ENCODE measurements at regions not wholly inside any gene's neighbourhood (a gene's known extent, or its start where the extent isn't known, plus 50 kb on each side); places are given as distances from the start of the nearest gene placed in this dataset.
"Not testable (repeated sequence)": the region's sequence is repeated elsewhere in the genome, so short reads cannot be mapped to it uniquely, and the experiment has no call there.

DNA sequence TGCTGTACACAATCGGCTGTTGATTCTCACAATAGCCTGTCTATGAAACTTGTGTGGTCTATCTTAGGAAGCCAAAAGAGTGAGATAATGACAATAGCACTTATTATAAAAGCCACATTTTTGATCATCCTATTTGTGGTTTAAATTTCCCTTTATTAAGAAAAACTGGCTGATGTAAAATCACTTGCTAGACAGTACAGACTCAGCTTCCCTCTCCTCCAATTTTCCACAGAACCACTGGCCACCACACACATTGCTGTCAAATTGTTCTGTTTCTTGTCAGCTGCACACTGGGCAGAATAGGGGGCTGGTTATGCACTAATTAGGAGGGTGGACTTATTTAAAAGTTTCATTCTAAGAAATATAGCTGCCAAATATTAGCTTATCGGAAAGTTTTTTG, 425.9 kb downstream of the EPHA3 start:
- H3K27me3 Mint-ChIP-seq = no peaks in the 10 kb centered on the region
- CTCF ChIA-PET = interaction anchor here (0.5 kb wide), 1 partner anchor 1311 kb away, joined by 4 read pairs; no protein-coding TSS in a partner anchor
- H3K27ac Mint-ChIP-seq = no peak overlapping the region
- no peak for DNase-seq
- H3K36me3 Mint-ChIP-seq = no peaks in the 10 kb centered on the region
- H3K4me3 Mint-ChIP-seq = no peak overlapping the region
- peaks cover 11% of the 10 kb centered on the region for H3K9me3 Mint-ChIP-seq
- no peaks in the 10 kb centered on the region for H3K4me1 Mint-ChIP-seq

DNA sequence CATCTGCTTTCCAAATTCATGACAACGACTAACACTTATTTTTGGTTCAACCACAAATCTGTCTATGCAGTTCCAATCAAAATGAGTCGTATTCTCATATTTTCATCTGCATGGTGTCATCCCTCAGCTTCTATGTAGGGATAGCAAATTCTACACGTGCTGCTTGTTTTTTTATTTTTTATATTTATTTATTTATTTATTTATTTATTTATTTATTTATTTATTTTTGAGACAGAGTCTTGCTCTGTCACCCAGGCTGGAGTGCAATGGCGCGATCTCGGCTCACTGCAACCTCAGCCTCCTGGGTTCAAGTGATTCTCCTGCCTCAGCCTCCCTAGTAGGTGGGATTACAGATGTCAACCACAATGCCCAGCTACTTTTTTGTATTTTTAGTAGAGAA, 447.2 kb downstream of the EPHA3 start:
- H3K27ac Mint-ChIP-seq, H3K4me1 Mint-ChIP-seq, H3K27me3 Mint-ChIP-seq, H3K36me3 Mint-ChIP-seq, H3K4me3 Mint-ChIP-seq, DNase-seq, CTCF ChIA-PET: not testable (repeated sequence)
- H3K9me3 Mint-ChIP-seq = peaks cover 18% of the 10 kb centered on the region

DNA sequence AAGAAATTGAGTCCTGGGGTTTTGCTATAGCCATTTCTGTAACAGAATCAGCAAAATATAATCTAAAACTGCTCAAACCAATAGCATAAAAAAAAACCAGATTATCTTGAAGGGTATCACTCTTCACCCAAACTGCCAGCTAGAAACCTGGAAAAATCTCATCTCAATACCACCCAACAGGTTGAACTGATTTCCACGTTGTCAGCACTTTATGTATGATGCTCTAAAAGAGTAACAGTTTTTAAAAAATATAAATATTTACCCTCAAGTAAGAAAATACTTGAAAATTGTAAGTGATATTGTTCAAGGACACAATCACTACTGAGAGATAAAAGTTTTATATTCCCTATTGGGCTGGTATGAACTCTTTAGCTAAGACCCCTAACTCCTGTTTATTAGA, 451.3 kb downstream of the EPHA3 start:
- CTCF ChIA-PET = no interaction called here
- no peak overlapping the region for H3K27ac Mint-ChIP-seq
- H3K4me1 Mint-ChIP-seq = no peaks in the 10 kb centered on the region
- peaks cover 16% of the 10 kb centered on the region for H3K9me3 Mint-ChIP-seq
- no peak for DNase-seq
- H3K4me3 Mint-ChIP-seq = no peak overlapping the region
- no peaks in the 10 kb centered on the region for H3K36me3 Mint-ChIP-seq
- H3K27me3 Mint-ChIP-seq = no peaks in the 10 kb centered on the region

DNA sequence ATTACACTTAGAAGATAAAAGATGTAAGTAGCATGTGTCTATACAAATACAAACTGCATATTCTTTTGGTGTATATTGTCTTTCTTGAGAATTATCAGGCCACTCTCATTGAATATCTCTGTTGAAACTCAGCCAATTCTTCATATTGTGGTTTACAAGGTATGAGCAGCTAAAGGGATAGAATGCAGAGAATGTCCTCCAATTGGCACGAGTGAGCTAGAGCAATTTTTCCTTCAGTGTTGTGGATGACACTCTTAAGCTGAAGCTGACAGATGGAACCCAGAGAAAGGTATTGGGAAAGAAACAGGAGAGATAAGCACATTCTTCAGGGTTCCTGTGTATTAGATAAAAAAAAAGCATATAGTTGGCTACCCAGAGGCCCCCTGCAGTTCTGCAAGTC, 453.1 kb downstream of the EPHA3 start:
- Mint-ChIP-seq H3K27me3 (no peaks in the 10 kb centered on the region), H3K4me3 (no peak overlapping the region)

DNA sequence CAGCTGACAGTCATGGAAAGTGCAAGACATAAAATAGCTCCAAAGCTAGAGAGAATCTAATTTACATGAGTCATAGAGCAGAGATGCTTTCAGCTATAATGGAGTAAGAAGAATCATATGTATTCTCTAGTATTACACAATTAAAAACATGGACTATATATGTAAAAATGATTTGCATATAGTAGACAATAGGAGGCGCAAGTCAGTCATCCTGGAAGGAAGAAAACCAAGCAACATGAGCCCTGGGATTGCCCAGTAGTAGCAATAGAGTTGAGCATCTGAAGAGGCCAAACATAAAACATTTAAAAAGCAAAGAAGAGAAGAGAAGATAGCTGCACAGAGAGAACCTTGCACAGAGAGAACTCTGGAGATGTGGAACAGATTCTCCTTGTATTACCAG, 455.0 kb downstream of the EPHA3 start:
- CTCF ChIA-PET = no interaction called here
- H3K27ac Mint-ChIP-seq = no peak overlapping the region
- H3K36me3 Mint-ChIP-seq = no peaks in the 10 kb centered on the region
- H3K4me1 Mint-ChIP-seq = no peaks in the 10 kb centered on the region
- no peak for DNase-seq
- peaks cover 16% of the 10 kb centered on the region for H3K9me3 Mint-ChIP-seq
- H3K4me3 Mint-ChIP-seq = no peak overlapping the region
- H3K27me3 Mint-ChIP-seq = no peaks in the 10 kb centered on the region

More for the DNA sequence above, 453.1 kb downstream of the EPHA3 start:
- H3K4me1 Mint-ChIP-seq = no peaks in the 10 kb centered on the region
- H3K9me3 Mint-ChIP-seq = peaks cover 19% of the 10 kb centered on the region
- no peak overlapping the region for H3K27ac Mint-ChIP-seq
- CTCF ChIA-PET = no interaction called here
- H3K36me3 Mint-ChIP-seq = no peaks in the 10 kb centered on the region
- no peak for DNase-seq

DNA sequence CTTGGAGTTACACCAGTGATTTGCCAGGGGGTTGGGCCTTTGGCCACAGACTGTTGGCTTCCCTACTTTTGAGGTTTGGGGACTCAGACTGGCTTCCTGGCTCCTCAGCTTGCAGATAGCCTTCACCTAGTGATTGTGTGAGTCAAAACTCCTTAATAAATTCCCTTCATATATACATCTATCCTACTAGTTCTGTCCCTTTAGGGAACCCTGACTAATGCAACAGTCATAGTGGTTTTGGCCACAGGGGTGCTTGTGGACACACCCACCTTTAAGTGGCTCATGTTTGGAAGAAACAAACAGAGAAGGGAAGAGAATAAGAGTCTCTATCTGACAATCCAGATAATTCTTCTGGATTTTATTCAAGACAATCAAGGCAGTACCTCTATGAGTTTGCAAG, 457.7 kb downstream of the EPHA3 start:
- no peak for DNase-seq
- no peaks in the 10 kb centered on the region for H3K36me3 Mint-ChIP-seq
- H3K4me3 Mint-ChIP-seq = no peak overlapping the region
- no peaks in the 10 kb centered on the region for H3K4me1 Mint-ChIP-seq
- H3K27me3 Mint-ChIP-seq = no peaks in the 10 kb centered on the region
- H3K9me3 Mint-ChIP-seq = peaks cover 12% of the 10 kb centered on the region
- no peak overlapping the region for H3K27ac Mint-ChIP-seq
- CTCF ChIA-PET = no interaction called here

DNA sequence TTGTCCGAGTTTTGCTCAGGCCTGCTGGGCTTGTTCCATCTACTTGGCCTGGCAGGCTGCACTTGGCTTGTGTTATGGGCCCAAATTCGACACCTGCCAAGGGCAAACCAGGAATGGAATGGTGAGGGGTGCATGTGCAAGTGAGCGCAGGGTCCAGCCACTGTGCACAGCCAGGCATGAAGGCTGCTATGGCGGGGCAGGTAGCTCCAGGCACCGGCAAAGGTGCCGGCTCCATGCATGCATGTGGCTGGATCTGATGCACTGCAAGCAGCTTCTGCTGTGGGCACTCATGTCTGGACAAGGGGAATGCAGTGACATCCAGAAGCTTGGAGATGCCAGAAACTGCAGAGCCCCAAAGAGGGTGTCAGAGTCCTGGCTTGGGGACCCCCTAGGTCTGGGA, 463.0 kb downstream of the EPHA3 start:
- DNase-seq = no peak
- Mint-ChIP-seq H3K4me1 (no peaks in the 10 kb centered on the region), H3K4me3 (no peak overlapping the region), H3K27ac (no peak overlapping the region), H3K36me3 (no peaks in the 10 kb centered on the region), H3K27me3 (no peaks in the 10 kb centered on the region), H3K9me3 (peaks cover 3% of the 10 kb centered on the region)
- CTCF ChIA-PET = no interaction called here

DNA sequence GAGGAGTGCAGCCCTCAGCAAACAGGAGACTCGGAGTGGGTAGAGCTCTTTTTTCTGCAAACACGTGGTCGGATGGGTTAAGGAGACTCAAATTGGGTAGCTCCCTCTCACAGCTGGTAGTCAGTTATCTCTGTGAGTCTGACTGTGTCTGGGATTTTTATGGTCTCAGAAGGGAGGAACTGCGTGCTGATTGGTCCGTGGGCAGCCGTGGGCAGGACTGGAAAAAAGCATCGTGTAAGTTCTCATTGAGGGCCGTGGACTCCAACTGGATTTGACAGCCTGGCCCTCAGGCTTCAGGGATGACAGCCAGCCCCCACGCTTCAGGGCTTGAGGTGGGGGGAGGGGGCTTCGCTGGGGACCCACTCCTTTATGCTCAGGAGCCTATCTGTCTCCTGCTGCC, 463.9 kb downstream of the EPHA3 start:
- Mint-ChIP-seq H3K9me3 (peaks cover 2% of the 10 kb centered on the region), H3K4me3 (no peak overlapping the region), H3K4me1 (no peaks in the 10 kb centered on the region), H3K27ac (no peak overlapping the region), H3K36me3 (no peaks in the 10 kb centered on the region), H3K27me3 (no peaks in the 10 kb centered on the region)
- CTCF ChIA-PET = no interaction called here
- DNase-seq = no peak

DNA sequence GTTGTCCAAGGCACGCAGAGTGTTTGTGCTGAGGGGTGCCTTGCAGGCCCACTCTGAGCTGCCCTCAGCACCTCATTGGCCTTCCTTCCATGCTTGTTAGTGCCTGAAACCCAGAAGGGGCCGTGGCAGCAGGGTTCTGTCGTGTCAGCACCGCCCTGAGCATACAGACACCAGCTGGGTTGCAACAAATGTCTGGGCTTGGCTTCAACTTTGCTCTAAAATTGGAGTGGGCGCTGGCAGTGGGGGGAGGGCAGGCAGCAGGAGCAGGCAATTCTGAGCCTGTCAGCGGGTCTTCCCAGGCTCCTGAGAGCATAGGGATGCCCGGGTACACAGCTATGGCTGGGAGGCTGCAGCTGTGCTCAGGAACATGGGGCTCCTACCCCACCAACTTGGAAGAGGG, 464.3 kb downstream of the EPHA3 start:
- Mint-ChIP-seq H3K4me3 (no peak overlapping the region), H3K27me3 (no peaks in the 10 kb centered on the region), H3K9me3 (peaks cover 2% of the 10 kb centered on the region), H3K4me1 (no peaks in the 10 kb centered on the region), H3K27ac (no peak overlapping the region), H3K36me3 (no peaks in the 10 kb centered on the region)
- DNase-seq = no peak
- CTCF ChIA-PET = no interaction called here

DNA sequence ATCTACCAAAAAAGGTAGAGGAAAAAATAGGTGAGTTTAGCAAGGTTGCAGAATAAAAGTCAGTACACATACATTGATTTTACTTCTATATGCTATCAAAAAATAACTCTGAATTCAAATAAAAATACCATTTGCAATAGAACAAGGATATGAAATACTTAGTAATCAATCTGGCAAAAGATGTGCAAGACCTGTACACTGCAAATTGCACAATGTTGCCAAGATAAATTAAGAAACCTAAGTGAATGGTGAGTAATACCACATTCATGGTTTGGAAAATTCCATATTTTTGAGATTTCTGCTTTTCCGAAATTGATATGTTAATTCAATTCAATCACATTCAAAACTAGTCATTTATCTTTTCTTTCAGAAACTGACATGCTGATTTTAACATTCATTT, 464.8 kb downstream of the EPHA3 start:
- H3K27ac Mint-ChIP-seq = no peak overlapping the region
- H3K36me3 Mint-ChIP-seq = no peaks in the 10 kb centered on the region
- no peaks in the 10 kb centered on the region for H3K27me3 Mint-ChIP-seq
- no peak overlapping the region for H3K4me3 Mint-ChIP-seq
- H3K4me1 Mint-ChIP-seq = no peaks in the 10 kb centered on the region
- no peak for DNase-seq
- CTCF ChIA-PET = no interaction called here
- peaks cover 2% of the 10 kb centered on the region for H3K9me3 Mint-ChIP-seq

DNA sequence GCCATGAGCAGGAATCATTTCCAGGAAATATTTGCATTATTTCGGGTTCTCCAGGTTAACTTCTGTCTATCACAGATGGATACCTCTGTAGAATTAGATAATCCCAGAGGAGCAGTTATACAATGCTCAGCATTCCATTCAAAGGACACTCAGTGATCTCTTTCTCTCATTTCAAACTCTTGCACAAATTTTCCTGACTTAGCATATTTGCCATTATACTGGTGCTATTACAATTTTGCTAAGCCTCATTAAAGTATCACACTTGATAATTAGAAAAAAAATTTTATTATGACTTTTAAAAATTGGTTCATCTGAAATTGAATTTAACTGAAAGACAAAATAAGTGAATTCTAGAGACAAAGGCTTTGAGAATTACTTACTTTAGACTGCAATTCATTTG, 469.0 kb downstream of the EPHA3 start:
- H3K27me3 Mint-ChIP-seq = no peaks in the 10 kb centered on the region
- peaks cover 2% of the 10 kb centered on the region for H3K9me3 Mint-ChIP-seq
- H3K4me3 Mint-ChIP-seq = no peak overlapping the region
- H3K4me1 Mint-ChIP-seq = no peaks in the 10 kb centered on the region
- no peak for DNase-seq
- H3K27ac Mint-ChIP-seq = no peak overlapping the region
- H3K36me3 Mint-ChIP-seq = no peaks in the 10 kb centered on the region
- CTCF ChIA-PET = no interaction called here

DNA sequence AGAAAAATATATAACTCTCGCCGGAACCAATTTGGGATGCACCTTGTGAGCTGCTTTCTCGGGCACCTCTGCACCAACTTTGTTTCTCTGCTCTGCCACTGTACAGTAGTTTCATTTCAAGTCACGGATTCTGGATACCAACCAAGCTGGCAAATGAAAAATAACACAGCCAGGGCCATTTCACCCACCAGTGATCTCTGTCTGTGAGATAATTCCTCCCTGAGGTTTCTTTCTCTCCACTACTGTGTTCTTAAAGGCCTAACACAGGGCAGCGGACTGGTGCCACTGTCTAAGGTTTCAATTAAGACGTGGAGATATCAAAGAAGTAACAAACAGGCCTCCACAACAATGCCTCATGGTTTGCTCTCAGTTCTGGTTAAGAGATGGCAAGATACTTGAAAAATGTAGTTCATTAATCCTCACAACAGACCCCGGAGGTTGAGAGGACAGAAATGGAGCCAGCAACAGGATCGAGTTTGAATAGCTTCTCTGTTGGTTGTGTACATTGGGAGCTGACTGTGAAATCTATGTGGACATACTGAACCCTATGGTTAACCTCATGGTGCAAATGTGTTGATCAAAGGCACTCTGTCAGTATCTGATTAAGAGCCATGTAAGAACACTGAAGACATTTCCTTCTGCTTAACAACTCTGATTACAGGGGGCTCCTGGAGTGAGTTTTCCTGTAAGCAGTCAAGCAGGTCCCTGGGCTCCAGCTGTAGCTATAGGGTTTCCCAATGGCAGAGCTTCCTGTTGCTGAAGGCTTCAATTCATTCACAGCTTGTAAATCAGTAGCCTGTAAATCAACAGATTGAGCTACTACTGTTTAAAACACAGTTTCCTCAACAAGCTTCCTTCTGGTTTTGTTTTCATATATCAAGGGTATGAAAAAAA, 470.5 kb downstream of the EPHA3 start:
- Mint-ChIP-seq H3K4me1 (no peaks in the 10 kb centered on the region), H3K4me3 (no peak overlapping the region), H3K36me3 (no peaks in the 10 kb centered on the region), H3K9me3 (peaks cover 2% of the 10 kb centered on the region), H3K27me3 (no peaks in the 10 kb centered on the region), H3K27ac (no peak overlapping the region)
- no peak for DNase-seq
- CTCF ChIA-PET = no interaction called here

DNA sequence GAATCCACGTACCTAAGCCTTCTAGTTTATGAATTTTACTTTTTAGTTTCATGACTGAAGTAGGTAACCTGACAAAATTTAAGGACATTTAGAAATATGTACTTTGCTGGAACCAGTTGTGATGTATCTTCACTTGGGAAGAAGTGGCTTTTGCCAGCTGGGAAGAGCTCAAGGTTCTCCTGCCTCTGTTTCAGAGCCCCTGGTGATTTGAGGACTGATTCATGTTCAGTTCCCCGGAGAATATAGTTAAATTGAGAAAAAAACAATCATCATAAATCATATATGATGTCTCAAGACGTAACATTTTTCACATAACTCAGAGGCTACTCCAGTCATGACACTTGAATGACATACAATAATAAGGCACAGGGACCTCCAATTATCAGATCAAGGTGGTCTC, 473.4 kb downstream of the EPHA3 start:
- H3K36me3 Mint-ChIP-seq = no peaks in the 10 kb centered on the region
- H3K27ac Mint-ChIP-seq = no peak overlapping the region
- peaks cover 2% of the 10 kb centered on the region for H3K9me3 Mint-ChIP-seq
- no peak overlapping the region for H3K4me3 Mint-ChIP-seq
- CTCF ChIA-PET = no interaction called here
- H3K27me3 Mint-ChIP-seq = no peaks in the 10 kb centered on the region
- DNase-seq = no peak
- no peaks in the 10 kb centered on the region for H3K4me1 Mint-ChIP-seq

DNA sequence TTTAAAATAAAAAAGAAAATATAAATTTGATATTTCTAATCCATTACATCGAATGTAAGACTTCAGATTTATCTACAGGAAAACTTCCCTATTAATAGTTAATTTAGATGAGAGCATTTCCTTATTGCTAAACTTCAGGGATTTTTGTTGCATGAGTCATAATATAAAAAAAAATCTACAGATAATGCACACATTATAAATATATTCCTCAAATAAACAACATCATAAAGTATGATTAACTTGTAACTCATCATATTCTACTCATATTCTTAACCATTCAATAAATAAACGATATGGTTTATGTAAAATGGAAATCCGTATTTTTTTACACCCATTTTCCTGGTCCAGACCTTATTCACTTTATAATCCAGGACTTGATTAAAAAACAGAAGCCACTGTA, 477.0 kb downstream of the EPHA3 start:
- no peak overlapping the region for H3K27ac Mint-ChIP-seq
- peaks cover 10% of the 10 kb centered on the region for H3K9me3 Mint-ChIP-seq
- H3K4me3 Mint-ChIP-seq = no peak overlapping the region
- no peaks in the 10 kb centered on the region for H3K27me3 Mint-ChIP-seq
- no peaks in the 10 kb centered on the region for H3K36me3 Mint-ChIP-seq
- CTCF ChIA-PET = no interaction called here
- DNase-seq = no peak
- no peaks in the 10 kb centered on the region for H3K4me1 Mint-ChIP-seq

DNA sequence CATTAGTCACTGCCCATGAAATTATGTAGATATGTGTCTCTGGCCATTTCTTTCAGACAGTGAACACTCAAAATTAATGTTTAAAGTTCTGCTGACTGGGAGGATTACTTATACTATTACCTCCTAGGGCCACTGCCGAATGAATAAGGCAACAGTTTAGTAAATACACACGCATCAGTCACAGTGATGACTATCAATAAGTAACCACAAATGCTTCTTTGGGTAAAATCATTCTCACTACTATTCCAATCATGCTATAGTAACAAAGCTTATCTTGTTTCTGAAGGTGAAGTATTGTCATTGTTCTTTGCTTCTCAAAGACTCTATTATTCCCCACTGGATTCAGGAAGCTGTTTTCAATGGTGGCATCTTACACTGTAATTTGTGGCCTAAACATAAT, 478.8 kb downstream of the EPHA3 start:
- DNase-seq = no peak
- Mint-ChIP-seq H3K27me3 (no peaks in the 10 kb centered on the region), H3K4me3 (no peak overlapping the region), H3K36me3 (no peaks in the 10 kb centered on the region), H3K27ac (no peak overlapping the region), H3K9me3 (peaks cover 12% of the 10 kb centered on the region), H3K4me1 (no peaks in the 10 kb centered on the region)
- CTCF ChIA-PET = no interaction called here

DNA sequence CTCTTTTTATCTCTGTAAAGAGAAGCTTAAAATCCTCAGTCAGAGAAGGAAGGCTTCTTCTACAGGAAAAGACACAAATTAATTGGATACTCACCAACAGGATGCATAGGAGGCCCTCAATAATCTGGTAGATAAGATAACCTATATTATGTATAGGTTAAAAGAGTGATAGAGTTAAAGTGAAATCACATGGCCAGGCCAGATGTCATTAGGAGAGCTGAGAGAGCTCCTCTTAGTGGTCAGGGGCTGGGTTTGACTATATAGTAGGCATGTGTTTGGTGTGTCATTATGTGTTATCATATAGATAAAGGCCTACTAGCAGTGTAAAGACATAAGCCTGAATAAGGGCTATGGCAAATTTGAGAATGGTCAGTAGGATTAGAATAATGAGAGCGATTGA, 479.3 kb downstream of the EPHA3 start:
- Mint-ChIP-seq H3K36me3 (no peaks in the 10 kb centered on the region), H3K4me1 (no peaks in the 10 kb centered on the region), H3K4me3 (no peak overlapping the region), H3K27me3 (no peaks in the 10 kb centered on the region), H3K27ac (no peak overlapping the region), H3K9me3 (peaks cover 12% of the 10 kb centered on the region)
- DNase-seq = no peak
- CTCF ChIA-PET = no interaction called here
